MM.1S (cell line): ENCODE measurements at regions not wholly inside any gene's neighbourhood (a gene's known extent, or its start where the extent isn't known, plus 50 kb on each side); places are given as distances from the start of the nearest gene placed in this dataset.

Experiments used
- CTCF ChIP-seq: fragments of 300-600 bp; sonication (generic); IDR thresholded peaks from 2 replicates; pipeline ENCODE4 v1.5.1; 2016; ENCODE audit warnings: antibody characterized with exemption, low read length, mixed read lengths
- EZH2 ChIP-seq: fragments of 300-600 bp; sonication (generic); optimal IDR thresholded peaks from 2 replicates; pipeline ENCODE3; 2017; ENCODE audit warnings: low read depth, mild to moderate bottlenecking, antibody characterized with exemption, low read length, mixed read lengths
- EZH2phosphoT487 ChIP-seq: fragments of 300-600 bp; sonication (generic); IDR thresholded peaks from 2 replicates; pipeline ENCODE4 v1.6.1; 2018; ENCODE audit warnings: antibody characterized with exemption, low read length

GRCh38 chr3:78277801-78278200 lies 1237.9 kb downstream of the ROBO2 start:
- TF ChIP-seq CTCF, result no peak
- TF ChIP-seq EZH2phosphoT487, result no peak
- no peak for TF ChIP-seq EZH2
